HG03139 (cell line): ENCODE measurements at regions not wholly inside any gene's neighbourhood (a gene's known extent, or its start where the extent isn't known, plus 50 kb on each side); places are given as distances from the start of the nearest gene placed in this dataset.

Experiments used
- ATAC-seq: cut with Tn5 transposase; IDR thresholded peaks from one replicate; pipeline ENCODE4 v1.9.1; 2021; ENCODE audit not compliant: unreplicated experiment

DNA sequence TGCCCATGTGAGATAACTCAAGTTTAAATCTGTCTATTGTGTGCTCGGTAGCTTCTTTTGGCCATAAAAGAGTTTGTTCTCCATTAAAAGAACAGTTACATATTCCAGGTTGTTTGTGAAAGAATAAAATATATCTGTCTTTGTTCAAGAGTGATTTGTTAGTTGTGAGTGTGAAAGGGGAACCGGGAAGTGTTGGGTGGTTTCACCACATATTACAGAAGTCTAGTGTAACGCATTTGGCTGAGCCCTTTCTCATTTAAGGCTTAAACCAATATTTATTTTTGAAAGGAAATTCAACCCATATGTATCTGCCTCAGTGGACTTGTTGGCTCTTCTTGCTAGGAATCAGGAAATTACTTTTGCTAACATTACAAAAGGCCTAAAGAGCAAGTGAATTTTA is 54.1 kb upstream of the DMRTA1 start:
- ATAC-seq = no peak

DNA sequence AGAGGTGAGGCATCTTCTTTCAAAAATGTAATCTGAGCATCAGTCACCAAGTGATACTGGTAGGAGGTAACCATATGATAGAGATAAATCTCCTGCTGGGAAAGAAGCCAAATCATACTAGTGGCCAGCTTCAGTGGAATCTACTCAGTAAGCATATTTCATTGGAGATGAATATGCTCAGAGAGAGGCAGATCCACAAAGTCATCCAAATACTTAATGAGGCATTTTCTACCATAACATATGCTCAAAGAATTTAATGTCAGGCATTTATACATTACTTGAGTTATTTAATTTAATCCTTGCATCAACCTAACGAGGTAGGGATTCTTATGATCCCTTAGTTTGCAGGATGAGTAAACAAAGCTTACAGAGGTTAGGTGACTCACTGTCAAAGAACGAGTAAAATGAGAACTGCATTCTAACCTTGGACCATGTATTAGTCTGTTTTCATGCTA is 50.9 kb upstream of the DMRTA1 start:
- ATAC-seq = no peak
